ENCODE measurements at regions not wholly inside any gene's neighbourhood (a gene's known extent, or its start where the extent isn't known, plus 50 kb on each side); places are given as distances from the start of the nearest gene placed in this dataset.

GRCh38 chr3:40763807-40764206, 239.0 kb downstream of the ZNF621 start:
- no peak for TF ChIP-seq SP1 (IDR thresholded peaks at IDR 0.05)
- TF ChIP-seq ARNT (IDR thresholded peaks at IDR 0.05) = no peak
- TF ChIP-seq FOXK2 (IDR thresholded peaks at IDR 0.05) = no peak
- TF ChIP-seq BHLHE40 (IDR thresholded peaks at IDR 0.05; ENCODE audit: borderline replicate concordance) = no peak
- TF ChIP-seq CTBP1 (IDR thresholded peaks at IDR 0.05; ENCODE audit: borderline replicate concordance) = no peak
- TF ChIP-seq ELF4 (IDR thresholded peaks at IDR 0.05) = no peak
- no peak for TF ChIP-seq LEF1 (IDR thresholded peaks at IDR 0.05; ENCODE audit: borderline replicate concordance)
- no peak for TF ChIP-seq FOXA1 (IDR thresholded peaks at IDR 0.05)
